Heart right ventricle (tissue), 16 donors: ENCODE measurements at regions not wholly inside any gene's neighbourhood (a gene's known extent, or its start where the extent isn't known, plus 50 kb on each side); places are given as distances from the start of the nearest gene placed in this dataset.

Source experiments
- ATAC-seq, 8 donors: fragments of 200-7000 bp; cut with Tn5 transposase; one replicate each; pipeline ENCODE4 v1.9.1; 2020; ENCODE audit warnings: mild to moderate bottlenecking in 8 of 8, moderate library complexity in 8 of 8, moderate number of reproducible peaks in 1 of 8
- DNase-seq, 2 donors: peaks; one replicate each; pipeline ENCODE4 v3.0.0-alpha.2; 2020
- H3K27ac ChIP-seq, 10 donors: fragments of 200-600 bp; sonication (generic) in 2 of 10; one replicate each; pipeline versions ENCODE4 v1.5.0 to v1.8.0; 2020 to 2022; ENCODE audit warnings: mild to moderate bottlenecking in 3 of 10
- H3K27me3 ChIP-seq, 7 donors: fragments of 200-600 bp; one replicate each; pipeline ENCODE4 v1.8.0; 2021 to 2022; ENCODE audit warnings: mild to moderate bottlenecking in 2 of 7
- H3K36me3 ChIP-seq, 9 donors: fragments of 200-600 bp; sonication (generic) in 1 of 9; one replicate each; pipeline versions ENCODE4 v1.5.0 to v1.8.0; 2020 to 2022; ENCODE audit warnings: mild to moderate bottlenecking in 2 of 9
- H3K4me1 ChIP-seq, 9 donors: fragments of 200-600 bp; sonication (generic) in 1 of 9; one replicate each; pipeline versions ENCODE4 v1.5.0 to v1.8.0; 2020 to 2022; ENCODE audit warnings: mild to moderate bottlenecking in 4 of 9
- H3K4me3 ChIP-seq, 10 donors: fragments of 200-600 bp; sonication (generic) in 2 of 10; one replicate each; pipeline versions ENCODE4 v1.5.0 to v1.8.0; 2020 to 2022; ENCODE audit warnings: mild to moderate bottlenecking in 7 of 10, moderate library complexity in 2 of 10
- H3K9me3 ChIP-seq, 11 donors: fragments of 200-600 bp in 10 of 11; sonication (generic) in 2 of 11; one replicate each; pipeline versions ENCODE4 v1.5.0 to v1.8.0; 2013 to 2022; ENCODE audit warnings: mild to moderate bottlenecking in 2 of 11, control low read depth in 1 of 11, moderate library complexity in 1 of 11
- WGBS, 2 donors: extraction: QIAGEN DNeasy Blood & Tissue Kit; methylation state at CpG; one replicate each; pipeline ENCODE4 v1.1.7; 2013; ENCODE audit warnings: inconsistent platforms in 1 of 2; 5-methylcytosine and 5-hydroxymethylcytosine counted together
- intact Hi-C, 10 donors: fragments of 100-400 bp; cut with DNase I; formaldehyde crosslinking; loops; one replicate each; pipeline versions ENCODE4 v1.11.1 to v1.14.2; 2022
- TF ChIP-seq, protein P1 (sequence below), 9 donors: fragments of 200-600 bp; sonication (generic) in 2 of 9; IDR thresholded peaks; one replicate each; pipeline versions ENCODE4 v1.5.0 to v1.8.0; 2021 to 2022; ENCODE audit warnings: antibody characterized with exemption in 9 of 9, mild to moderate bottlenecking in 5 of 9, moderate library complexity in 1 of 9
- donor health status: Arrhythmogenic right ventricular cardiomyopathy.
- donor health status: ischemic (EF 13 %, LVEDD 7.1; RV severe dilation, severe dysfunction).
- donor health status: healthy with polysubstance abuse.
- donor health status: DM: no; HTN: yes; CAD: no.
- donor health status: DM: no; HTN: no; CAD: no.
- donor health status: ischemic (EF 25% LVEDD 6.9; RV normal size, moderate dysfunction).
- donor health status: ischemic (EF 25% LVEDD 5.7; RV mildly dilated, moderate dysfunction).
- donor health status: healthy.
- donor health status: DM: yes; HTN: yes; CAD: no.
- donor health status: Ischemic cardiomyopathy.
- donor health status: ischemic (EF 35%, LVEDD 5.7; RV mildly dilated, moderate dysfunction).
- donor health status: nonischemic (EF 11% LVEDD 7.7; RV severe dilation, severe dysfunction).
- donor health status: DM: yes; HTN: yes; CAD: no.
- donor health status: PGD.
- donor health status: ischemic (EF 29% LVEDD 5.4; RV normal size, mild dysfunction).
- donor health status: nonischemic (EF 23%, LVEDD 6.1; RV moderate dilation, normal function).

DNA sequence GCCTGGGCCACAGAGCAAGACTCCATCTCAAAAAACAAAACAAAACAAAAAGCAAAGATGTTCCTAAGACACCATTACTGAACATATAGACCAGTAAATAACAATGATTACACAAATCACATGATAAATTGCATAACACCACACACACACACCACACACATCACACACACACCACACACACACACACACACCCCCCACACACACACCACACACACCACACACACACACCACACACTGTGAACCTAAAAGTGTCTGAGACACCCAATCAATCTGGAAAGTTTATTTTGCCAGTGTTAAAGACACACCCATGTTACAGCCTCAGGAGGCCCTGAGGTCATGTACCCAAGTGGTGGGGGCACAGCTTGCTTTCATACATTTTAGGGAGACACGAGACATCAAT, 62.6 kb upstream of the ASAP2 start:
- Histone ChIP-seq H3K27me3 (peaks cover 0 to 5% (median 0%) of the 10 kb centered on the region in 7 donors), H3K36me3 (no peaks in the 10 kb centered on the region), H3K4me1 (peaks cover 5 to 15% (median 10%) of the 10 kb centered on the region in 9 donors), H3K9me3 (no peaks in the 10 kb centered on the region), H3K27ac (no peak overlapping the region), H3K4me3 (no peak overlapping the region)
- intact Hi-C loops: loop anchor here in 9 of 10 donors (5.0 to 10.0 kb wide), 8 partner anchors 48 to 281 kb away; partner anchors contain the start of genes ASAP2 (in 4 of the 9), CPSF3 (in 3 of the 9) and ITGB1BP1 (in 3 of the 9)
- 96 to 97% methylated on average over 1 of the region's 1 CpG for WGBS, 2 donors
- TF ChIP-seq, protein P1, sequence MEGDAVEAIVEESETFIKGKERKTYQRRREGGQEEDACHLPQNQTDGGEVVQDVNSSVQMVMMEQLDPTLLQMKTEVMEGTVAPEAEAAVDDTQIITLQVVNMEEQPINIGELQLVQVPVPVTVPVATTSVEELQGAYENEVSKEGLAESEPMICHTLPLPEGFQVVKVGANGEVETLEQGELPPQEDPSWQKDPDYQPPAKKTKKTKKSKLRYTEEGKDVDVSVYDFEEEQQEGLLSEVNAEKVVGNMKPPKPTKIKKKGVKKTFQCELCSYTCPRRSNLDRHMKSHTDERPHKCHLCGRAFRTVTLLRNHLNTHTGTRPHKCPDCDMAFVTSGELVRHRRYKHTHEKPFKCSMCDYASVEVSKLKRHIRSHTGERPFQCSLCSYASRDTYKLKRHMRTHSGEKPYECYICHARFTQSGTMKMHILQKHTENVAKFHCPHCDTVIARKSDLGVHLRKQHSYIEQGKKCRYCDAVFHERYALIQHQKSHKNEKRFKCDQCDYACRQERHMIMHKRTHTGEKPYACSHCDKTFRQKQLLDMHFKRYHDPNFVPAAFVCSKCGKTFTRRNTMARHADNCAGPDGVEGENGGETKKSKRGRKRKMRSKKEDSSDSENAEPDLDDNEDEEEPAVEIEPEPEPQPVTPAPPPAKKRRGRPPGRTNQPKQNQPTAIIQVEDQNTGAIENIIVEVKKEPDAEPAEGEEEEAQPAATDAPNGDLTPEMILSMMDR (IDR thresholded peaks at IDR 0.05): no peak
- DNase-seq: no peak
- no peak for ATAC-seq

DNA sequence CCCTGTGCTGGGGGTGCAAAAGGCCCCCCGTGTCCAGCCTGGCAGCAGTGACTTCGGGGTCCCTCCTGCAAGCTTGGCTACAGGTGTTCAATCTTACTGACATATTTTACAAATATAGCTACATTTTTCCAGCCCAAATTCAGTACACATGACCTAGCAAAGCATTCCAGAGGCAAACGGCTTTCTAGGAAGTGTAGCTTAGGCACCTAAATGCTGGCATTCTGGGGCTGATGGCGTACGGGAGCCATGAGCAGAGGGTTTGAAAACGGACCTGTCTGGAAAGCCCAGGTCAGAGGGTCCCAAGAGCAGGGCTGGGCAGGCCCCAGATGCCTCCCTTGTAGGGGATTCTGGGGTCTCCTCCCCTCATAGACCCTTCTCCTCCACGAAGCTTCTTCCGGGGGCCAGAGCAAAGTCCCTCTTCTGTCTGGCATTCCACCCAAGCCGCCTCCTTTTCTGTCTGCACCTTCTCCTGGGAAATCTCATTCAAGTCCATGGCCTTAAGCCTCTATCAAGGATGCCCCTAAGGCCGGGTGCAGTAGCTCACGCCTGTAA, 63.3 kb upstream of the ASAP2 start:
- H3K27ac ChIP-seq: peak overlapping the region in 9 of 10 donors; percentile 6 to 67 (median 42)

DNA sequence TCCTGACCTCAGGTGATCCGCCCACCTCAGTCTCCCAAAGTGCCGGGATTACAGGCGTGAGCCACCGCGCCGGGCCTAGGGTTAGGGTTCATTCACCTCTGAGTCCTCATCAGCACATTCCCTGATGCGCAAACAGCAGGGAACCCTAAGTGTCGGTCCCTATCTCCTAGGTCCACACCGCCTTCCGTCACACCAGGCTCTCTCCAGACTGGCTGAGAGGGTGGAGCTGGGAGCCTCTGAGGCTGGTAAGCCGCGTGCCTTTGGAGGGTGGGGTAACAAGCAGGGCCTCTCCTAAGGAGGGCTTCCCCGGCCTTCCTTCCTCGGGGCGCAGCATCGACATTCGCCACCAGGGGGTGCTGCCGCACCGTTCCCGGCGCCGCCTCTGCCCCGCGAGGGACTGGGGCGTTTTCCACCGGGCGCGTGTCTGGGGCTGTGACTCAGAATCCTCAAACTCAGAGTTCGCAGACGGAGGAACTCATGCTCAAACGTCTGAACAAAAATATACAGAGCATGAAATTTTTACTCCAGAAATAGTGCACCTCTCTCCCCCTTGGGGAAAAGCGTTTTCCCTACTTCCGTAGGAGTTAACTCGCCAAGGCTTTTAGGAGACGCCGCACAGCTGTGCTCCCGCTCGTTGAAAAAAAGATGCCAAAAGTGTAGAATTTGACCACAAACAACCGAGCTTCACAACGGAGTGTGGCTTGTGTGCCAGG, 63.9 kb upstream of the ASAP2 start:
- TF ChIP-seq, protein P1 (IDR thresholded peaks at IDR 0.05): peak in 7 of 9 donors; percentile 98 to 100 (median 99)
- H3K27me3 ChIP-seq: peaks cover 0 to 5% (median 0%) of the 10 kb centered on the region in 7 donors
- intact Hi-C loops: loop anchor here in 9 of 10 donors (1.0 to 10.0 kb wide), 13 partner anchors 50 to 282 kb away; partner anchors contain the start of genes ASAP2 (in 4 of the 9), CPSF3 (in 4 of the 9) and ITGB1BP1 (in 4 of the 9)
- H3K4me3 ChIP-seq: peak overlapping the region in 7 of 10 donors; percentile 12 to 47 (median 24)
- peak overlapping the region in 9 of 10 donors; percentile 6 to 67 (median 42) for H3K27ac ChIP-seq
- ATAC-seq: peak; percentile 84 to 95 (median 91)
- peak; percentile 87 to 90 for DNase-seq
- H3K36me3 ChIP-seq: no peaks in the 10 kb centered on the region
- 8% methylated on average over 39 to 40 of the region's 40 CpGs for WGBS, 2 donors
- no peaks in the 10 kb centered on the region for H3K9me3 ChIP-seq
- H3K4me1 ChIP-seq: peaks cover 5 to 15% (median 10%) of the 10 kb centered on the region in 9 donors

More for the DNA sequence above, 63.3 kb upstream of the ASAP2 start:
- no peak for DNase-seq
- H3K4me3 ChIP-seq: peak overlapping the region in 7 of 10 donors; percentile 12 to 47 (median 24)
- no peaks in the 10 kb centered on the region for H3K36me3 ChIP-seq
- peak in 3 of 8 donors; percentile 1 to 5 (median 4) for ATAC-seq
- H3K27me3 ChIP-seq: peaks cover 0 to 5% (median 0%) of the 10 kb centered on the region in 7 donors
- intact Hi-C loops: loop anchor here in 9 of 10 donors (1.0 to 10.0 kb wide), 12 partner anchors 49 to 281 kb away; partner anchors contain the start of genes ASAP2 (in 4 of the 9), CPSF3 (in 4 of the 9) and ITGB1BP1 (in 4 of the 9)
- WGBS, 2 donors: 73 to 75% methylated on average over 11 of the region's 11 CpGs
- peaks cover 5 to 15% (median 10%) of the 10 kb centered on the region in 9 donors for H3K4me1 ChIP-seq
- no peaks in the 10 kb centered on the region for H3K9me3 ChIP-seq
- TF ChIP-seq, protein P1 (IDR thresholded peaks at IDR 0.05): no peak
